HL-60 (cell line): ENCODE measurements at regions not wholly inside any gene's neighbourhood (a gene's known extent, or its start where the extent isn't known, plus 50 kb on each side); places are given as distances from the start of the nearest gene placed in this dataset.

Experiments
- DNase-seq, 2 experiments: peaks; one replicate each; pipeline ENCODE4 v3.0.0-alpha.2; 2010 to 2020; ENCODE audit warnings: low read depth in 1 of 2, low spot score in 1 of 2
- H3K27ac ChIP-seq: fragments of 250-450 bp; sonication (Bioruptor Pico); replicated peaks from 2 replicates; pipeline ENCODE4 v1.5.1; 2020; ENCODE audit warnings: mild to moderate bottlenecking, moderate library complexity
- H3K27me3 ChIP-seq: fragments of 250-450 bp; sonication (Bioruptor Pico); 2 replicates; pipeline ENCODE4 v1.5.1; 2021; ENCODE audit warnings: mild to moderate bottlenecking, moderate library complexity; ENCODE audit not compliant: insufficient read depth, poor library complexity, severe bottlenecking
- H3K4me3 ChIP-seq: replicated peaks from 2 replicates; pipeline ENCODE4 v1.5.1; 2011; ENCODE audit warnings: mild to moderate bottlenecking, control low read depth, low read length; ENCODE audit not compliant: insufficient read depth
- CTCF ChIP-seq: IDR thresholded peaks from one replicate; pipeline ENCODE4 v1.5.1; 2011; ENCODE audit warnings: low read length, control low read depth, inconsistent platforms; ENCODE audit not compliant: insufficient read depth
- GABPA ChIP-seq: IDR thresholded peaks from 2 replicates; pipeline ENCODE4 v1.6.1; 2012; ENCODE audit warnings: low read depth
- POLR2AphosphoS5 ChIP-seq: IDR thresholded peaks from 2 replicates; pipeline ENCODE4 v1.6.1; 2012; ENCODE audit warnings: low read depth
- REST ChIP-seq: IDR thresholded peaks from 2 replicates; pipeline ENCODE4 v1.6.1; 2012; ENCODE audit warnings: low read depth; ENCODE audit not compliant: insufficient replicate concordance
- SPI1 ChIP-seq: IDR thresholded peaks from 2 replicates; pipeline ENCODE4 v1.6.1; 2012; ENCODE audit warnings: low read depth, mild to moderate bottlenecking, borderline replicate concordance

DNA sequence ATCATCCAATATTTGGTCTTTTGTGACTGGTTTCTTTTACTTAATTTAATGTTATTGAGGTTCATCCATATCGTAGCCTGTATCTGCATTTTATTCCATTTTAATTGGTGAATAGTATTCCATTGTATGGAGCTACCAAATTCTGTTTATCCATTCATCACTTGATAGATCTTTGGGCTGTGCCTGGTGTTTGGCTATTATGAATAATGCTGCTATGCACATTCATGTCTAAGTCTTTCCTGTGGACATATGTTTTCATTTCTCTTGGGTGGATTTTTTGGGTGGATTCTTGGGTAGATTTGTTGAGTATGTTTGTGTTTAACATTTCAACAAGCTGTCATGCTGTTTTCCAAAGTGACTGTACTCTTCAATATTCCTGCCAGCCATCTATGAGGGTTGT, 52.5 kb upstream of the NEDD4L start:
- no peak overlapping the region for H3K4me3 ChIP-seq
- no peak overlapping the region for H3K27ac ChIP-seq
- TF ChIP-seq CTCF (no peak), GABPA (no peak), REST (no peak), SPI1 (no peak), POLR2AphosphoS5 (no peak)
- DNase-seq, result no peak
- no peaks in the 10 kb centered on the region for H3K27me3 ChIP-seq

GRCh38 chr18:57989536-57989935, 54.5 kb upstream of the NEDD4L start:
- Histone ChIP-seq H3K27ac (no peak overlapping the region), H3K4me3 (no peak overlapping the region), H3K27me3 (no peaks in the 10 kb centered on the region)
- no peak for DNase-seq
- no peak for TF ChIP-seq POLR2AphosphoS5
- TF ChIP-seq CTCF, result no peak
- no peak for TF ChIP-seq GABPA
- no peak for TF ChIP-seq REST
- TF ChIP-seq SPI1, result no peak

- Histone ChIP-seq H3K4me3 (no peak overlapping the region), H3K27me3 (peaks cover 3% of the 10 kb centered on the region), H3K27ac (no peak overlapping the region)
- DNase-seq, result no peak
- TF ChIP-seq SPI1, result no peak
- no peak for TF ChIP-seq CTCF
- no peak for TF ChIP-seq POLR2AphosphoS5
- no peak for TF ChIP-seq REST
- TF ChIP-seq GABPA, result no peak
Observed at GRCh38 chr18:57984490-57985115, 59.4 kb upstream of the NEDD4L start.
